GM18498 (cell line): ENCODE measurements at regions not wholly inside any gene's neighbourhood (a gene's known extent, or its start where the extent isn't known, plus 50 kb on each side); places are given as distances from the start of the nearest gene placed in this dataset.
"Not testable (repeated sequence)": the region's sequence is repeated elsewhere in the genome, so short reads cannot be mapped to it uniquely, and the experiment has no call there.

ENCODE experiments used
- ATAC-seq: cut with Tn5 transposase; IDR thresholded peaks from one replicate; pipeline ENCODE4 v1.9.1; 2021; ENCODE audit warnings: mild to moderate bottlenecking, moderate library complexity; ENCODE audit not compliant: unreplicated experiment

GRCh38 chr6:67175101-67175500 lies 1460.0 kb upstream of the ADGRB3 start:
- ATAC-seq, result no peak

GRCh38 chr6:67165606-67166005 lies 1458.6 kb upstream of the EYS start:
- no peak for ATAC-seq

- no peak for ATAC-seq
Observed at GRCh38 chr6:67160820-67161219, 1453.8 kb upstream of the EYS start.

GRCh38 chr6:67141005-67141404 lies 1434.0 kb upstream of the EYS start:
- no peak for ATAC-seq

- no peak for ATAC-seq
Observed at GRCh38 chr6:67133973-67134372, 1426.9 kb upstream of the EYS start.

- ATAC-seq, result no peak
Observed at GRCh38 chr6:67131827-67132226, 1424.8 kb upstream of the EYS start.

- ATAC-seq, result no peak
Observed at GRCh38 chr6:67129780-67130179, 1422.8 kb upstream of the EYS start.

GRCh38 chr6:67127041-67127440 lies 1420.0 kb upstream of the EYS start:
- no peak for ATAC-seq

GRCh38 chr6:67121115-67121514 lies 1414.1 kb upstream of the EYS start:
- ATAC-seq, result no peak

GRCh38 chr6:67112120-67112519 lies 1405.1 kb upstream of the EYS start:
- no peak for ATAC-seq

- ATAC-seq, result no peak
Observed at GRCh38 chr6:67102743-67103142, 1395.7 kb upstream of the EYS start.

- ATAC-seq, result not testable (repeated sequence)
Observed at GRCh38 chr6:67095618-67096226, 1388.7 kb upstream of the EYS start.

GRCh38 chr6:67094431-67094946 lies 1387.5 kb upstream of the EYS start:
- ATAC-seq, result no peak

GRCh38 chr6:67073938-67074337 lies 1366.9 kb upstream of the EYS start:
- ATAC-seq, result no peak

- no peak for ATAC-seq
Observed at GRCh38 chr6:67068781-67069180, 1361.8 kb upstream of the EYS start.

GRCh38 chr6:67064323-67064722 lies 1357.3 kb upstream of the EYS start:
- ATAC-seq, result no peak

GRCh38 chr6:67047996-67048395 lies 1341.0 kb upstream of the EYS start:
- no peak for ATAC-seq

- ATAC-seq, result no peak
Observed at GRCh38 chr6:67045076-67045475, 1338.0 kb upstream of the EYS start.

- ATAC-seq, result no peak
Observed at GRCh38 chr6:67031451-67031850, 1324.4 kb upstream of the EYS start.

- no peak for ATAC-seq
Observed at GRCh38 chr6:67030861-67031260, 1323.8 kb upstream of the EYS start.

- no peak for ATAC-seq
Observed at GRCh38 chr6:67016921-67017460, 1310.0 kb upstream of the EYS start.

GRCh38 chr6:67011441-67011840 lies 1304.4 kb upstream of the EYS start:
- ATAC-seq, result no peak

- no peak for ATAC-seq
Observed at GRCh38 chr6:67009818-67010217, 1302.8 kb upstream of the EYS start.
